ENCODE measurements at regions not wholly inside any gene's neighbourhood (a gene's known extent, or its start where the extent isn't known, plus 50 kb on each side); places are given as distances from the start of the nearest gene placed in this dataset.
"Not testable (repeated sequence)": the region's sequence is repeated elsewhere in the genome, so short reads cannot be mapped to it uniquely, and the experiment has no call there.

DNA sequence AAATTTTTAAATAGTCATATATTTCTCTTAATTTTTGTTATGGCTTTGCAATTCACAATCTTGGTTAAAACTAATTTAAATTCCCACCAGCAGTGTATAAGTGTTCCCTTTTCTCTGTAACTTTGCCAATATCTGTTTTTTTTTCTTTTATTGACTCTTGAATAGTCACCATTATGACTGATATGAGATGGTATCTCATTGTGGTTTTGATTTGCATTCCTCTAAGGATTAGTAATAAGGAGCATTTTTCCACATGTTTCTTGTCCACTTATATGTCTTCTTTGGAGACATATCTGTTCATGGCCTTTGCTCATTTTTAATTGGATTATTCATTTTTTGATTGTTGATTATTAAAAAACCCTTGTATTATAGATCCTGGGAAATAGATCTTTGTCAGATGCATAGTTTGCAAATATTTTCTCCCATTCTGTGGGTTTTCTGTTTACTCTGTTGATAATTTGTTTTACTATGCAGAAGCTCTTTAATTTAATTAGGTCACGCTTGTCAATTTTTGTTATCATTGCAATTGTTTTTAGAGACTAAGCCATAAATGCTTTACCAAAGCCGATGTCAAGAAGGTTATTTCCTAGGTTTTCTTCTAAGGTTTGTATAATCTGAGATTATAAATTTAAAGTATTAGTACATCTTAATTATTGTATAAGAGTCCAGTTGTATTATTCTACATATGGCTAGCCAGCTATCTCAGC is 610.9 kb downstream of the CHSY3 start:
- H3K9me3 Mint-ChIP-seq: peaks cover 8% of the 10 kb centered on the region
- DNase-seq (ENCODE audit: low spot score in 2 of 2): no peak

DNA sequence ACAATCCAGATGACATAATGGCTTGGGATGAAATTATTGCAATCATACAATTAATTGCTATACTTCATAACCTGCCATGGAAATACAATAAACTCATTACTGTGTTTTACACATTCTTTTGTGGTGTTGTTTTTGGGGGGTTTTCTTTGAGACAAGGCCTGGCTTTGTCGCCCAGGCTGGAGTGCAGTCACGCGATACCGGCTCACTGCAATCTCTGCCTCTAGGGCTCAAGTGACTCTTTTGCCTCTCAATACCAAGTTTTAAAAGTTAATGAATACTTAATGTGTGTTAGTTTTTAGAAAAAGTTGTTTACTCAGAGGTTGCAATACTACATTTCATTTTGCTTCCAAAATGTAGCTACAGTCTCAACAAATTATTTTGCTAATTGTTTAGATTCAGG is 598.4 kb downstream of the CHSY3 start:
- no peak overlapping the region for H3K27ac Mint-ChIP-seq
- H3K36me3 Mint-ChIP-seq: no peaks in the 10 kb centered on the region
- H3K4me3 Mint-ChIP-seq: no peak overlapping the region
- H3K9me3 Mint-ChIP-seq: no peaks in the 10 kb centered on the region
- DNase-seq (ENCODE audit: low spot score in 2 of 2) (no peak), ATAC-seq (no peak)
- H3K4me1 Mint-ChIP-seq: no peaks in the 10 kb centered on the region

More for the DNA sequence above, 610.9 kb downstream of the CHSY3 start:
- no peak overlapping the region for H3K27ac Mint-ChIP-seq
- ATAC-seq: no peak
- no peaks in the 10 kb centered on the region for H3K4me1 Mint-ChIP-seq
- no peak overlapping the region for H3K4me3 Mint-ChIP-seq
- H3K36me3 Mint-ChIP-seq: no peaks in the 10 kb centered on the region

DNA sequence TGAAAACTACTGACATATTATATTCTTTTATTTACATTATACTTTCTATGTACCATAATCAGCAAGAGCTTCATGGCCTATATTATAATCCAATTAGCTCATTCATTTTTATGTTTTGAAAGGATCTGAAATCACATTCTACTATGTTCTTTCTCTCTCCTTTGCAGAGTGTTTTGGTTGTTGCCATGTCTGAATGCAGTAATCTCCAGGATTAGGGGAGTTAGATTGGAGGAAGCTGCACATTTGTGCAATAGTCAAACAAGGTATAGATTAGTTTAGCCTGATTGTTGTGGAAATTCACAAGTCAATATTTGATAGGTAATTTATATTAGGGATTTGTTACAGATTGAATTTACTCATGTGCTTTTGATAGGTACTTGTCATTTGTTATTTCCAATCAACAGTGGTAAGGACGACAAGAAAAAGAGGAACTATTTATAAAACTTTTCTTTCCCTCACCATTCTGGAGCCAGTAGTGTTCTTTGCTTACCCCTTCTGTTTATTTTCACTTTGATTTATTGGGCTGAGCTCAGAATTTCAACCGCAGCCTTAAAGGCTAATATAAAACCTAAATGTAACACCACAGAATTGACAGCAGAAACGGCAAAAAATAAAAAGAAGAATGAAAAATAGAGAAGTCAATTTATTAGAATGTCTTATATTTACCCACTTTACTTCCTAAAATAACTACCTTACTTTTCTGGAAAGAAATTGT is 597.0 kb downstream of the CHSY3 start:
- Mint-ChIP-seq H3K9me3 (no peaks in the 10 kb centered on the region), H3K36me3 (no peaks in the 10 kb centered on the region), H3K27ac (no peak overlapping the region), H3K4me3 (no peak overlapping the region), H3K4me1 (no peaks in the 10 kb centered on the region)
- ATAC-seq (no peak), DNase-seq (ENCODE audit: low spot score in 2 of 2) (no peak)

DNA sequence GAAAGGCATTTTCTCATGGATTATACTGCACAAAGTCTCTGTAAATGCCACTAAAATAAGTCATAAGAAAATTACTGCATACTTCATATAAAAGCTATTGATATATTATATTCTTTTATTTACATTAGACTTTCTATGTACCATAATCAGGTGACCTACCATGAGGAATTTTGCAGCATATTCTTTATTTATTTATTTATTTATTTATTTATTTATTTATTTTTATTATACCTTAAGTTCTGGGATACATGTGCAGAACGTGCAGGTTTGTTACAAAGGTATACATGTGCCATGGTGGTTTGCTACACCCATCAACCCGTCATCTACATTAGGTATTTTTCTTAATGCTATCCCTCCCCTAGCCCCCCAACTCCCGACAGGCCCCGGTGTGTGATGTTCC is 596.2 kb downstream of the CHSY3 start:
- not testable (repeated sequence) for H3K27ac Mint-ChIP-seq; H3K4me3 Mint-ChIP-seq; H3K4me1 Mint-ChIP-seq; ATAC-seq; H3K36me3 Mint-ChIP-seq; H3K9me3 Mint-ChIP-seq; DNase-seq (ENCODE audit: low spot score in 2 of 2)

DNA sequence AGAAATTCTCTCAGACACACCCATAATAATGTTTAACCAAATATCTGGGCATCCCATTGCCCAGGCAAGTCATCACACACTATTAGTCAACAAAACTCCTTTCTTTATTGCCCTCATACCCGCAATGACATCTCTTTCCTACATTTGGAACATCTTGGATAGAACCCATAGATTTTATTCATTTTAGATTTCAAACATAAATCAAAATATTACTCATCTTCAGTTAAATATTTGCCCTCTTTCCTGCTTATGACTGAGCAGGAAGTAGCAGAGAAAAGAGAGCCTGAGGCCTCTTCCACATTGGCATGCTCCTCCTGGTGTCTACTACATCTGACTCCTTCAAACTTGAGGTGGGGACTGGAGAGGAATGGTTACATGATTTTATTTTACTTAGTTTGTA is 592.0 kb downstream of the CHSY3 start:
- DNase-seq (ENCODE audit: low spot score in 2 of 2) (no peak), ATAC-seq (no peak)
- Mint-ChIP-seq H3K27ac (no peak overlapping the region), H3K9me3 (peaks cover 4% of the 10 kb centered on the region), H3K36me3 (no peaks in the 10 kb centered on the region), H3K4me3 (no peak overlapping the region), H3K4me1 (no peaks in the 10 kb centered on the region)

DNA sequence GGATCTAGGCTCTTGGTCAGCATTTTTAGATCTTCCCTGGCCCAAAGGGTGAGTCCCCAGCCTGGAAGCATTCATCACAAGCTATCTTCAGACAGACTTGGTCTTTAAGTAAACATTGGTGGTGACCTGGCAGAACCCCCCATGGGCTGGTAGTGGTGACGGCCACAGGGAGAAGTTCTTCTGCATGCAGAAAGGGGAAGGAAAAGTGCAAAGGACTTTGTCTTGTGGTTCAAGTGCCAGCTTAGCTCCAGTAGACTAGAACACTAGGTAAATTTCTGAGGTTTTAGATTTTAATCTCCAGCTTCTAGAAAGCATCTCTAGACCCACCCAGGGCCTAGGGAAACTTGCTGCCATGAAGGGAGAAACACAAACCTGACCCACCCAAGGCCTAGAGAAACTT is 584.0 kb downstream of the CHSY3 start:
- H3K9me3 Mint-ChIP-seq: no peaks in the 10 kb centered on the region

DNA sequence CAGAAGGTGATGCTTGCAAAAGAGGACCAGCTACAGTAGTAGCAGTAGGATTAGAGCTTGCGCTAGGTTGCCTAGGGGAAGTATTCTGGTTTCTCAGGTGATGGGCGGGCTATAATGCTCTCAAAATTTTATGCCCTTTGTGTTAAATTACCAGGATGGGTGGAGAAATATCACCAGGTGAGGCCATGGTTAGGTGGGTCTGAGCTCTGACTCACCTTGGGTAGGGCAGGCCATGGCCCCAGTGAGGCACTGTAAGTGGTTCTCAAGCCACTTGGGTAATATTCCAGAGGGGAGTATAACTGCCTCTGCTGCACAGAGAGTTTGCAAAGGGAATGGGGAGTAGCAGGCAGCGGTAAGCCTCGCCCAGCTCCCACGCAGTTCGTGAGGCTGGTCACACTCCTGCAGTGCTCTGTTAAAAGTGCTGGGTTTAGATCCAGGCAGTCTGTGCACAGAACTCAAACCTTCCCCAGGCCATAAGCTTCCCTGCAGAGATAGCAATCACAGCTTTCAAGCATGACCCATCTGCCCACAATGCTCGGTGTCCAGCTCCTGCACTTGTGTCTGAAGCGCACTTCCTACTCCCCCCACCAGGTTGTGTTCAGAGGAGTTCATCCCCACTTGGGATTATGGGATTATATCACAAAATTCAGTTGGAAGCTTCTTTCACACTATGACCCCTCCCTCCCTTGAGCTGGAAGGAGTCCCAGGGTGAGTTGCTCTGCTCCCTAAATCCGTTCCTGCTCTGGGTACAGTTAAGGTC is 575.0 kb downstream of the CHSY3 start:
- ATAC-seq: no peak
- H3K4me3 Mint-ChIP-seq: no peak overlapping the region

More for the DNA sequence above, 584.0 kb downstream of the CHSY3 start:
- Mint-ChIP-seq H3K36me3 (no peaks in the 10 kb centered on the region), H3K27ac (no peak overlapping the region), H3K4me3 (no peak overlapping the region), H3K4me1 (no peaks in the 10 kb centered on the region)
- DNase-seq (ENCODE audit: low spot score in 2 of 2): no peak
- ATAC-seq: no peak

DNA sequence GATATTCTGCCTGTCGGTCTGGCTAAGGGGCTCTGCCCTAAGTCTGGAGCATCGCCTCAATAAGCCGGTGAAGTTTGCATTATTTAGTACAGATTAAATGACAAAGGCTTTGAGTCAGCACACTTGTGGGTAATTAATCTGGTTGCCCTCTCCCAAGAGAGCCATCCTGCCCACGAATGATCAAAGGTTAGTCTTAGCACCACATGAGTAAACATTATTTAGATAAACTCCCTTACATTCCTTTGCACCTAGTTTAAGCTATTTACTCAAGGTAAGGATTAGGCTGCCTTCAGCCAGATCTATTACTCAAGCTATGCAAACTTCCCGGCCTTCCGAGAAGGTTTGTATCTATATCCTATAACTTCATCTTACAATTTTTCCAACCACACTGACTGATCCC is 572.1 kb downstream of the CHSY3 start:
- peaks cover 12% of the 10 kb centered on the region for H3K9me3 Mint-ChIP-seq
- H3K4me3 Mint-ChIP-seq: no peak overlapping the region
- H3K27ac Mint-ChIP-seq: no peak overlapping the region
- no peak for ATAC-seq
- no peak for DNase-seq (ENCODE audit: low spot score in 2 of 2)
- H3K36me3 Mint-ChIP-seq: no peaks in the 10 kb centered on the region
- H3K4me1 Mint-ChIP-seq: no peaks in the 10 kb centered on the region

More for the DNA sequence above, 575.0 kb downstream of the CHSY3 start:
- Mint-ChIP-seq H3K27ac (no peak overlapping the region), H3K4me1 (no peaks in the 10 kb centered on the region), H3K36me3 (no peaks in the 10 kb centered on the region), H3K9me3 (peaks cover 10% of the 10 kb centered on the region)
- no peak for DNase-seq (ENCODE audit: low spot score in 2 of 2)

DNA sequence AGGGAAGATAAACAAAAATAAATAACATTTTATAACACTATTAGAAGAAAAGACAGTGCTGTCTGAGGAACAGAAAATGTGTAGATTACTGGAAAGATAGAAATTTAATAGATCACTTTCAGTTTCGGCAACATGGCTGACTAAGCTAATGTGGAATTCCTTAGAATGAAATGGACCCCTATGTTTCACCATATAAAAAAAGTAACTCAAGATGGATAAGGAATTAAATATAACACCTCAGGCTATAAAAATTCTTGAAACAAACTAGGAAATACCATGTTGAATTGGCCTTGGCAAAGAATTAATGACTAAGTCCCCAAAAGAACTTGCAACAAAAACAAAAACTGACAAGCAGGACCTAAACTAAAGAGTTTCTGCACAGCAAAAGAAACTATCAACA is 558.3 kb downstream of the CHSY3 start:
- no peak overlapping the region for H3K27ac Mint-ChIP-seq
- ATAC-seq: no peak
- no peak for DNase-seq (ENCODE audit: low spot score in 2 of 2)
- H3K9me3 Mint-ChIP-seq: peaks cover 6% of the 10 kb centered on the region
- H3K4me3 Mint-ChIP-seq: no peak overlapping the region
- H3K4me1 Mint-ChIP-seq: no peaks in the 10 kb centered on the region
- no peaks in the 10 kb centered on the region for H3K36me3 Mint-ChIP-seq

DNA sequence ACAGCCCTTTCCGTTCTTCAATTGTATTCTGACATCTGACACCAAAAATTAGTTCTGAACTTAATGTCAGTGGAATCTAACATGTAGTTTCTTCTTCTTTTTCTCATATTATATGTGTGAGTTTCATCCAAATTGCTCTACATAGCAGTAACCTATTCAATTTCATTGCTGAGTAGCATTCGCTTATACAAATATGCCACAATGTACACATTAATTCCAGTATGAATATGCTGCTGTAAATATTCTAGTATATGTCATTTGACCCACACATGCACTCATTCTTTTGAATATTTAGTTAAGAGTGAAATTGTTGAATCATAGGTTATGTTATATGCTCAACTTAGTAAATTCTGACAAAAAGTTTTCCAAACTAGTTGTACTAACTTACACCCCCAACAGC is 550.9 kb downstream of the CHSY3 start:
- no peak for DNase-seq (ENCODE audit: low spot score in 2 of 2)
- no peaks in the 10 kb centered on the region for H3K36me3 Mint-ChIP-seq
- H3K4me3 Mint-ChIP-seq: no peak overlapping the region
- no peak overlapping the region for H3K27ac Mint-ChIP-seq
- H3K9me3 Mint-ChIP-seq: peaks cover 18% of the 10 kb centered on the region
- no peaks in the 10 kb centered on the region for H3K4me1 Mint-ChIP-seq
- no peak for ATAC-seq

DNA sequence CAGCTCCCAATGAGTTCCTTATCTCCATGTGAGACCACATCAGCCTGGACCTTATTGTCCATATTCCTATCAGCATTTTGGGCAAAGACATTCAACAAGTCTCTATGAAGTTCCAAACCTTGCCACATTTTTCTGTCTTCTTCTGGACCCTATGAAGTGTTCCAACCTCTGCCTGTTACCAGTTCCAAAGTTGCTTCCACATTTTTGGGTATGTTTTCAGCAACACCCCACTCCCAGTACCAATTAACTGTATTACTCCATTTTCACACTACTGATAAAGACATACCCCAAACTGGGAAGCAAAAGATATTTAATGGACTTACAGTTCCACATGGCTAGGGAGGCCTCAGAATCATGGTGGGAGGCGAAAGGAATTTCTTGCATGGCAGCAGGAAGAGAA is 548.5 kb downstream of the CHSY3 start:
- DNase-seq (ENCODE audit: low spot score in 2 of 2) (no peak), ATAC-seq (no peak)
- no peak overlapping the region for H3K4me3 Mint-ChIP-seq
- H3K36me3 Mint-ChIP-seq: no peaks in the 10 kb centered on the region
- no peaks in the 10 kb centered on the region for H3K4me1 Mint-ChIP-seq
- peaks cover 19% of the 10 kb centered on the region for H3K9me3 Mint-ChIP-seq
- no peak overlapping the region for H3K27ac Mint-ChIP-seq

DNA sequence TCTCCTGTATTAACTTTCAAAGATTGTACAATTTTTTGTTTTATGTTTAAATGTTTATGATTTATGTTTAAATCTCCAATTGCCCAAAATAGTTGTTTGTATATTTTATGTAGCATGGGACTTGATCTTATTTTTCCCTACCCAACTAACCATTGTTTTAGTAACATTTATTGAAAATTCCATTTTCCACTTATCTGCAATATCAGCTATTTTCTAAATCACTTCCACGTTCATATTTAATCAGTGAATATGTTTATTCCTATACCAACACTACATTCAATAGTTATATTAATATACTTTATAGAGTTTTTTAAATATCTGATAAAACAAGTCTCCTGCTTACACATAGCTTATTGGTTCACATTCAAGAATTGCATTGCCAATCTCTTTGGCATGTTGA is 532.2 kb downstream of the CHSY3 start:
- Mint-ChIP-seq H3K27ac (no peak overlapping the region), H3K4me1 (no peaks in the 10 kb centered on the region), H3K9me3 (peaks cover 9% of the 10 kb centered on the region), H3K4me3 (no peak overlapping the region), H3K36me3 (no peaks in the 10 kb centered on the region)
- ATAC-seq (no peak), DNase-seq (ENCODE audit: low spot score in 2 of 2) (no peak)

DNA sequence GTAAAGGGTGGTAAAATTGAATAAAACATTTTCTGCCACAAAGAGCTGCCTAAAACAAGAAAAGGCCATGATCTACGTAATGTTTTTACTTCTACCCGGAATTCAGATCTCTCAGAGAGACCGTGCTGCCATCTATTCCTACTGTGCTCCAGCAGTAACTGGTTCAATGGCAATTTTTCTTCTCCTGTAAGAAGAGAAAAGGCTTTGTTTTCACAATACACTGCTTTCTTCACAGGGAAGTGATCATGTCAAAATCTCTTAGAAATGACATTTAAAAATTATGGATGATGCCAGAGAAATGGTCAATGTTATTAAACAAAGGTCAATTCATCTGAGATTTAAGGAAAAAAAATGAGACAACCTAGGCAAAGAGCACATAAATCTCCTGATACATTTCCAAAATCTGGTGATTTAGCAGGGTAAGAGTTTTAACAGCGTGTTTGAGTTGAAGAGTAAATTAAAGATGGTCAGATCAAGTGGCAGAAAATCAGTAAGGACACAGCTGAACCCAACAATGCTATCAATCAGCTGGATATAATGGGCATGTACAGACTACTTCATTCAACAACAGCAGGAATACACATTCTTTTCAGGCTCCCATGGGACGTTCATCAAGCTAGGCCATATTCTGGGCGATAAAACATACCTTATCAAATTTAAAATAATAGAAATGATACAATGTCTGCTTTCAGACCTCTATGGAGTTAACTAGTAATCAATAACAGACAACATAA is 523.1 kb downstream of the CHSY3 start:
- Mint-ChIP-seq H3K36me3 (no peaks in the 10 kb centered on the region), H3K9me3 (no peaks in the 10 kb centered on the region), H3K4me3 (no peak overlapping the region), H3K27ac (no peak overlapping the region), H3K4me1 (no peaks in the 10 kb centered on the region)
- DNase-seq (ENCODE audit: low spot score in 2 of 2): no peak
- ATAC-seq: no peak

DNA sequence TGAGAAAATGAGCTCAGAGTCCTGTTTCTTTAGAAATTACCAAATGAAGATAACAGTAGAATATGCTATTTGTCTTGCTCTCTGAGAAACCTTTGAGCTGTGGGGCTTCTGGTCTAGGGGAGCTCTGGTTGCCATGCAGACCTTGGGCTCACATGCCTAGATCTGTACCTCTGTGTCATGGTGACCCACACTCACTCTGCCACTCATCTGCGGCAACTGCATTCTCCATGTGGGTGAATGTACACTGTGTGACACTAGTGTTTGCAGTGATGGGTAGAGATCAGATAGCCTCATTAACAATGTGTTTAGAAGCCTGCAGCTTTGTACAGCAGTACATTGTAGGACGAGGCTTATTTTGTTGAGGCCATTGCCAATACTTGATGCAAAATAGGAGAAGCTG is 521.2 kb downstream of the CHSY3 start:
- no peak for DNase-seq (ENCODE audit: low spot score in 2 of 2)
- Mint-ChIP-seq H3K27ac (no peak overlapping the region), H3K4me3 (no peak overlapping the region), H3K4me1 (no peaks in the 10 kb centered on the region), H3K9me3 (no peaks in the 10 kb centered on the region), H3K36me3 (no peaks in the 10 kb centered on the region)
- no peak for ATAC-seq

DNA sequence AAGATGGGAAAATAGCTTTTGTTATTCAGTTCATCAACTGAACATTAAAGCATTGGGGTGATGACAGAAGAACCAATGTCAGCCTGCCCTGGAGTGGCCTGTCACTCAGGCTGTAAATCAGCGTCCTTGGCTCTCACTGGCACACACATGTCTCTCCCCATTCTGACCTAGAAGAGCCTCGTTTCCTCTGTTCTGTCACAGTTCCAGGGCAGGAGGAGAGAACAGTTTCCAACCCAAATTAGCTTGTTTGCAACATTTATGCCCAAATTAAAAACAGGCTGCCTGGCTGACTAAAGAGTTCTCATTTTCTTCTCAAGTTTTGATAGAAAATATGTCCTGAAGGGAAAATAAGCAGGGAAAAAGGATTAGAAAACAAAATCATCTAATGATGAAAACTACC is 520.1 kb downstream of the CHSY3 start:
- H3K36me3 Mint-ChIP-seq: no peaks in the 10 kb centered on the region
- H3K9me3 Mint-ChIP-seq: no peaks in the 10 kb centered on the region
- DNase-seq (ENCODE audit: low spot score in 2 of 2) (no peak), ATAC-seq (no peak)
- H3K4me3 Mint-ChIP-seq: no peak overlapping the region
- H3K27ac Mint-ChIP-seq: no peak overlapping the region
- H3K4me1 Mint-ChIP-seq: no peaks in the 10 kb centered on the region

Measured in stimulated activated effector memory CD8-positive, alpha-beta T cell treated with anti-CD3 and anti-CD28 coated beads, Interleukin-12 subunit alpha, Interleukin-12 subunit beta, amount 100 ng/mL, for 72 hours (primary cell).